ENCODE measurements at regions not wholly inside any gene's neighbourhood (a gene's known extent, or its start where the extent isn't known, plus 50 kb on each side); places are given as distances from the start of the nearest gene placed in this dataset.

DNA sequence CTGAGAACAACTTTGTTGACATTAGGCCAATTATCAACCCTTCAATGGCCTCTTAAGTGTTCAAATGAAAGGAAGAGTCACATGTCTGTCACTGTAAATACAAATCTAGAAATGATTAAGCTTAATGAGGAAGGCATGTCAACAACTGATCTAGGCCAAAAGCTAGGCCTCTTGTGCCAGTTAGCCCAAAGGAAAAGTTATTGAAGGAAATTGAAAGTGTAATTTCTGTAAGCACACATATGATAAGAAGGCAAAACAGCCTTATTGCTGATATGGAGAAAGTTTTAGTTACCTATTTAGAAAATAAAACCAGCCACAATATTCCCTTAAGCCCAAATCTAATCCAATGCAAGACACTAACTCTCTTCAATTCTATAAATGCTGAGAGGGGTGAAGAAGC lies 604.7 kb downstream of the SLITRK6 start:
- no peak overlapping the region for H3K4me3 Mint-ChIP-seq
- DNase-seq (no peak), ATAC-seq (replicated peaks in 1 of 4) (no peak)
- H3K27ac Mint-ChIP-seq = no peak overlapping the region
- ChIA-PET CTCF (no interaction called here), POLR2A (no interaction called here)
- H3K27ac ChIP-seq (ENCODE audit: low read length) = no peak overlapping the region
- no peaks in the 10 kb centered on the region for H3K36me3 ChIP-seq (ENCODE audit: control insufficient read depth in 2 of 2, extremely low read depth in 1 of 2, insufficient read depth in 1 of 2, low read length in 1 of 2)
- no peaks in the 10 kb centered on the region for H3K9me3 ChIP-seq
- H3K4me1 ChIP-seq (ENCODE audit: control insufficient read depth in 1 of 2, extremely low read depth in 1 of 2, insufficient read depth in 2 of 2, low read length in 2 of 2) = no peaks in the 10 kb centered on the region
- peaks cover 6 to 10% (median 8%) of the 10 kb centered on the region in 3 donors for H3K9me3 Mint-ChIP-seq
- H3K4me3 ChIP-seq (ENCODE audit: control insufficient read depth in 1 of 2, extremely low read depth in 1 of 2, low read length in 1 of 2) = no peak overlapping the region
- H3K36me3 Mint-ChIP-seq = no peaks in the 10 kb centered on the region
- H3K27me3 Mint-ChIP-seq = no peaks in the 10 kb centered on the region
- H3K4me1 Mint-ChIP-seq = no peaks in the 10 kb centered on the region
- H3K27me3 ChIP-seq (replicated peaks in 1 of 2; ENCODE audit: control insufficient read depth in 2 of 2, extremely low read depth in 1 of 2, insufficient read depth in 2 of 2, low read length in 1 of 2) = no peaks in the 10 kb centered on the region

DNA sequence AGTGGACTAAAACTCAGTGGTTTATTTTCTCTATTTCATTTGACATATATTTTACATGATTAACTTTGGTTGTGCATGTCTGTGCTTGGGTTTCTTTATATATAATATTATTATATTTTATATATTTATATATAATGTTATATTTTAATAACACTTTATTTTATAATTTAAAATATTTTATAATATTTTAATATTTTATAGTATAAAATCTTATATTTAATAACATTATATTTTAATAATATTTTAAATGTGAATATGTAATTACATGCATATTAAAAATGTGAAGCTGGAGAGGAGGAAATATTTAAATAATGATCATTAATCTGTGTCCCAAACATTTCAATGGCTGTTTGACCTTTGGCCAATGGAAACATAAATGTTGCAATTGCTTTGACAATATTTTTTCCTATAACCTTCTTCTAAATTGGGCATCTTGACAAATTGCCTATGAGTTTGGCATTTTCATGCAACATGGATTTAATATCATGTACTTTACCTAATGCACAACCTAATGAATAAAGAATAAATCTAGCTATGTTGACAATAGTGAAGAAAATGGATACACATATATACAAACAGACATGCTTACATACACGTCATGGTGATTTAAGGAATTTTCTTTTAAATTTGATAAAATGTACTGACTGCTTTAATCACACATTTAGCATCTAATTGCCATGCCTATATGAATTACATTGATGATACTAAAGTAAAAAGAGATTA lies 607.1 kb downstream of the SLITRK6 start:
- DNase-seq (no peak), ATAC-seq (replicated peaks in 1 of 4) (no peak)
- Mint-ChIP-seq H3K27me3 (no peaks in the 10 kb centered on the region), H3K36me3 (no peaks in the 10 kb centered on the region), H3K4me3 (no peak overlapping the region), H3K4me1 (no peaks in the 10 kb centered on the region), H3K9me3 (peaks cover 3 to 11% (median 7%) of the 10 kb centered on the region in 3 donors), H3K27ac (no peak overlapping the region)
- H3K36me3 ChIP-seq (ENCODE audit: control insufficient read depth in 2 of 2, extremely low read depth in 1 of 2, insufficient read depth in 1 of 2, low read length in 1 of 2) = no peaks in the 10 kb centered on the region
- CTCF ChIA-PET = no interaction called here
- POLR2A ChIA-PET = no interaction called here
- no peak overlapping the region for H3K27ac ChIP-seq (ENCODE audit: low read length)
- H3K4me3 ChIP-seq (ENCODE audit: control insufficient read depth in 1 of 2, extremely low read depth in 1 of 2, low read length in 1 of 2) = no peak overlapping the region
- H3K27me3 ChIP-seq (replicated peaks in 1 of 2; ENCODE audit: control insufficient read depth in 2 of 2, extremely low read depth in 1 of 2, insufficient read depth in 2 of 2, low read length in 1 of 2) = no peaks in the 10 kb centered on the region
- no peaks in the 10 kb centered on the region for H3K9me3 ChIP-seq
- WGBS (ENCODE audit: insufficient coverage) = no CpG with 5 or more reads among the region's 1 CpG
- no peaks in the 10 kb centered on the region for H3K4me1 ChIP-seq (ENCODE audit: control insufficient read depth in 1 of 2, extremely low read depth in 1 of 2, insufficient read depth in 2 of 2, low read length in 2 of 2)

DNA sequence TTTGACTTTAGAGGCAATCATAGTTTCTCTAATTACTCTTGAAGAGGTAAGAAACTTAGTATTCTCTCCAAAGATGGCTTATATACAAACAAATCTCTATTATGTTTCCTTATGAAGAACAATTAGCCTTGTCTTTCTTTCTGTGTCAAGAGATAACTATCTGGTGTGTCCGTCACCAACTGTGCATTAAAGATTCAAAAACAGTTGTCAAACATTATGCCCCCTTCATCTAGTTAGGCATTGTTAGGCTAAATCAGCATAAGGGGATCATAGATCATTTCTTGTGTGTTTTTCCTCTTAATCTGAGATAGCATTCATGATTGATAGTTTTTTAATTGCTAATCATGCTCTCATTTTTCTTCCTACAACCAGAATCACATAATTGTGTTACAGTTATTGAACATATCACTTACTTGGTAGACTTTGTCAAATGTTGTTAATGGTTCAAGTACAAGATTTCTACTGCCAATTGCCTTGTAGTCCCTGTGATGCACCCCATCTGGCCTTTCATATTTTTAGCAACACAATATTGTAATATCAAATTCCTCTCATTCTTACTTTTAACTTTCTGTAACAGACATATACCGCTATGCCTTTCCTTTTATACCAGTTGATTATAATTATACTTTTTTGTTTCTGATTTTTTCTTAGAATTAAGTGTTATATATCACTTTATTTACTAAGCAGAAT lies 612.7 kb downstream of the SLITRK6 start:
- Mint-ChIP-seq H3K27me3 (no peaks in the 10 kb centered on the region), H3K4me1 (no peaks in the 10 kb centered on the region), H3K27ac (no peak overlapping the region), H3K36me3 (no peaks in the 10 kb centered on the region), H3K4me3 (no peak overlapping the region), H3K9me3 (peaks cover 3 to 20% (median 7%) of the 10 kb centered on the region in 3 donors)
- ChIA-PET CTCF (no interaction called here), POLR2A (no interaction called here)
- no peak for DNase-seq
- H3K9me3 ChIP-seq = peaks cover 3% of the 10 kb centered on the region
- H3K27me3 ChIP-seq (replicated peaks in 1 of 2; ENCODE audit: control insufficient read depth in 2 of 2, extremely low read depth in 1 of 2, insufficient read depth in 2 of 2, low read length in 1 of 2) = no peaks in the 10 kb centered on the region
- H3K27ac ChIP-seq (ENCODE audit: low read length) = no peak overlapping the region
- no peaks in the 10 kb centered on the region for H3K4me1 ChIP-seq (ENCODE audit: control insufficient read depth in 1 of 2, extremely low read depth in 1 of 2, insufficient read depth in 2 of 2, low read length in 2 of 2)
- no peak for ATAC-seq (replicated peaks in 1 of 4)
- no CpG with 5 or more reads among the region's 2 CpGs for WGBS (ENCODE audit: insufficient coverage)
- H3K36me3 ChIP-seq (ENCODE audit: control insufficient read depth in 2 of 2, extremely low read depth in 1 of 2, insufficient read depth in 1 of 2, low read length in 1 of 2) = no peaks in the 10 kb centered on the region
- H3K4me3 ChIP-seq (ENCODE audit: control insufficient read depth in 1 of 2, extremely low read depth in 1 of 2, low read length in 1 of 2) = no peak overlapping the region

DNA sequence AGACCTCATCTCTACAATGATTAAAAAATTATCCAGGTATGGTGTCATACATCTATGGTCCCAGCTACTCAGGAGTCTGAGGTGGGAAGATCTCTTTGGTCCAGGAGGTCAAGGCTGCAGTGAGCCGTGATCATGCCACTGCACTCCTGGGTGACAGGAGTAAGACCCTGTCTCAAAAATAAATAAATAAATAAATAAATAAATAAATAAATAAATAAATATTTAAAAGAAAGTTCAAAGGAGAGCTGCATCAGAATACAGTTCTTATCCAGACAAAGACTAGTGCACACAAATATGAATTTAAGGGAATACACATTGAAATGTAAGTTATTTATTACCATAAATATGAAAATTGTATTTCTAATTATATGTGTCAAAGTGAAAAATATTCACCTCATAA lies 624.9 kb downstream of the SLITRK6 start:
- no CpG with 5 or more reads among the region's 1 CpG for WGBS (ENCODE audit: insufficient coverage)
- H3K4me3 Mint-ChIP-seq = no peak overlapping the region

DNA sequence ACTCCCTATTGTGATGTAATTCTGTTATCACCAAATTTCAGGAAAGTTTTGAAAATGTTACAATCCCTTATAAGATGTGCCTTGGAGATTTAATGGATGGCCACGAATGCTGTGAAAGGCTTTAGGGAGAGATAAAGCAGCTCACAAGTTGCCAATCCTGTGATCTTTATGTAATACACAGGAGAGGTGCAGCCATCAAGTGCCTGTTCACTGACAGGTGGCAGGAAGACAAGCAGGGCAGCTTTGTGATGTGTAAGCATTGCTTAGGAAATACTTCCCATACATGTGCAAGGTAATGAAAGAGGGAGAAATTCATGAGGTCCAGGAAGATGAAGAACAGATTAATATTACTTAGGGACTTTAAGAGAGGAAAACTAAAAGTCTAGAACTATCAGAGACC lies 628.8 kb downstream of the SLITRK6 start:
- Mint-ChIP-seq H3K9me3 (peaks cover 9 to 11% (median 11%) of the 10 kb centered on the region in 3 donors), H3K4me1 (no peaks in the 10 kb centered on the region)

More for the DNA sequence above, 624.9 kb downstream of the SLITRK6 start:
- Mint-ChIP-seq H3K4me1 (no peaks in the 10 kb centered on the region), H3K27ac (no peak overlapping the region), H3K27me3 (no peaks in the 10 kb centered on the region), H3K36me3 (no peaks in the 10 kb centered on the region), H3K9me3 (peaks cover 12 to 20% (median 16%) of the 10 kb centered on the region in 3 donors)
- H3K9me3 ChIP-seq = no peaks in the 10 kb centered on the region
- H3K27me3 ChIP-seq (replicated peaks in 1 of 2; ENCODE audit: control insufficient read depth in 2 of 2, extremely low read depth in 1 of 2, insufficient read depth in 2 of 2, low read length in 1 of 2) = no peaks in the 10 kb centered on the region
- ATAC-seq (replicated peaks in 1 of 4) = no peak
- ChIA-PET POLR2A (no interaction called here), CTCF (no interaction called here)
- no peak for DNase-seq
- no peaks in the 10 kb centered on the region for H3K36me3 ChIP-seq (ENCODE audit: control insufficient read depth in 2 of 2, extremely low read depth in 1 of 2, insufficient read depth in 1 of 2, low read length in 1 of 2)
- H3K27ac ChIP-seq (ENCODE audit: low read length) = no peak overlapping the region
- H3K4me1 ChIP-seq (ENCODE audit: control insufficient read depth in 1 of 2, extremely low read depth in 1 of 2, insufficient read depth in 2 of 2, low read length in 2 of 2) = no peaks in the 10 kb centered on the region
- H3K4me3 ChIP-seq (ENCODE audit: control insufficient read depth in 1 of 2, extremely low read depth in 1 of 2, low read length in 1 of 2) = no peak overlapping the region

DNA sequence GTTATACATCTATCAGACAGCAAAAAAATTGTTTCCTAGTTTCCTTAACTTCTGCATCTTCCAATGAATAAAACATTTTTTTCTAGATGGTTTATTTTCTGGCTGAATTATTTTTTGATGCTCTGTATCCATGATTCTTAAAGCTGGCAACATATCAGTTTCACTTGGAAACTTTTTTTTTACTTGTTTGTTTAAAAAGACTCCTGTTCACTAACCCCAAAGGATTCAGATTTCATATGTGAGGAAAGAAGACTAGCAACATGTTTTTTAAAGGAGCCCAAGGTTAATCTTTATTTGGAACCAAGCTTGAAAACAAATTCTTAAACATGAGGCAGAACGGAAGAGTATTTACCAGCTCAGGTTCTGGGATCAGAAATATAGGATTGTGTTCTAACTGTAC lies 632.3 kb downstream of the SLITRK6 start:
- no peak overlapping the region for H3K4me3 Mint-ChIP-seq
- no peak overlapping the region for H3K27ac ChIP-seq (ENCODE audit: low read length)
- ChIA-PET CTCF (no interaction called here), POLR2A (no interaction called here)
- H3K27me3 ChIP-seq (replicated peaks in 1 of 2; ENCODE audit: control insufficient read depth in 2 of 2, extremely low read depth in 1 of 2, insufficient read depth in 2 of 2, low read length in 1 of 2) = no peaks in the 10 kb centered on the region
- H3K9me3 ChIP-seq = no peaks in the 10 kb centered on the region
- no CpG with 5 or more reads among the region's 1 CpG for WGBS (ENCODE audit: insufficient coverage)
- no peaks in the 10 kb centered on the region for H3K4me1 Mint-ChIP-seq
- no peak overlapping the region for H3K27ac Mint-ChIP-seq
- H3K36me3 Mint-ChIP-seq = no peaks in the 10 kb centered on the region
- no peak overlapping the region for H3K4me3 ChIP-seq (ENCODE audit: control insufficient read depth in 1 of 2, extremely low read depth in 1 of 2, low read length in 1 of 2)
- DNase-seq (no peak), ATAC-seq (replicated peaks in 1 of 4) (no peak)
- H3K36me3 ChIP-seq (ENCODE audit: control insufficient read depth in 2 of 2, extremely low read depth in 1 of 2, insufficient read depth in 1 of 2, low read length in 1 of 2) = no peaks in the 10 kb centered on the region
- peaks cover 6 to 7% (median 7%) of the 10 kb centered on the region in 3 donors for H3K9me3 Mint-ChIP-seq
- no peaks in the 10 kb centered on the region for H3K27me3 Mint-ChIP-seq
- no peaks in the 10 kb centered on the region for H3K4me1 ChIP-seq (ENCODE audit: control insufficient read depth in 1 of 2, extremely low read depth in 1 of 2, insufficient read depth in 2 of 2, low read length in 2 of 2)

More for the DNA sequence above, 628.8 kb downstream of the SLITRK6 start:
- no peaks in the 10 kb centered on the region for H3K4me1 ChIP-seq (ENCODE audit: control insufficient read depth in 1 of 2, extremely low read depth in 1 of 2, insufficient read depth in 2 of 2, low read length in 2 of 2)
- ChIA-PET CTCF (no interaction called here), POLR2A (no interaction called here)
- H3K36me3 ChIP-seq (ENCODE audit: control insufficient read depth in 2 of 2, extremely low read depth in 1 of 2, insufficient read depth in 1 of 2, low read length in 1 of 2) = no peaks in the 10 kb centered on the region
- H3K27me3 Mint-ChIP-seq = no peaks in the 10 kb centered on the region
- no peak overlapping the region for H3K4me3 ChIP-seq (ENCODE audit: control insufficient read depth in 1 of 2, extremely low read depth in 1 of 2, low read length in 1 of 2)
- H3K9me3 ChIP-seq = no peaks in the 10 kb centered on the region
- H3K36me3 Mint-ChIP-seq = no peaks in the 10 kb centered on the region
- no peak overlapping the region for H3K4me3 Mint-ChIP-seq
- DNase-seq (no peak), ATAC-seq (replicated peaks in 1 of 4) (no peak)
- no peaks in the 10 kb centered on the region for H3K27me3 ChIP-seq (replicated peaks in 1 of 2; ENCODE audit: control insufficient read depth in 2 of 2, extremely low read depth in 1 of 2, insufficient read depth in 2 of 2, low read length in 1 of 2)
- 33% methylated on average over 1 of the region's 1 CpG for WGBS (ENCODE audit: insufficient coverage)
- H3K27ac Mint-ChIP-seq = no peak overlapping the region
- no peak overlapping the region for H3K27ac ChIP-seq (ENCODE audit: low read length)
